ENCODE measurements at regions not wholly inside any gene's neighbourhood (a gene's known extent, or its start where the extent isn't known, plus 50 kb on each side); places are given as distances from the start of the nearest gene placed in this dataset.

DNA sequence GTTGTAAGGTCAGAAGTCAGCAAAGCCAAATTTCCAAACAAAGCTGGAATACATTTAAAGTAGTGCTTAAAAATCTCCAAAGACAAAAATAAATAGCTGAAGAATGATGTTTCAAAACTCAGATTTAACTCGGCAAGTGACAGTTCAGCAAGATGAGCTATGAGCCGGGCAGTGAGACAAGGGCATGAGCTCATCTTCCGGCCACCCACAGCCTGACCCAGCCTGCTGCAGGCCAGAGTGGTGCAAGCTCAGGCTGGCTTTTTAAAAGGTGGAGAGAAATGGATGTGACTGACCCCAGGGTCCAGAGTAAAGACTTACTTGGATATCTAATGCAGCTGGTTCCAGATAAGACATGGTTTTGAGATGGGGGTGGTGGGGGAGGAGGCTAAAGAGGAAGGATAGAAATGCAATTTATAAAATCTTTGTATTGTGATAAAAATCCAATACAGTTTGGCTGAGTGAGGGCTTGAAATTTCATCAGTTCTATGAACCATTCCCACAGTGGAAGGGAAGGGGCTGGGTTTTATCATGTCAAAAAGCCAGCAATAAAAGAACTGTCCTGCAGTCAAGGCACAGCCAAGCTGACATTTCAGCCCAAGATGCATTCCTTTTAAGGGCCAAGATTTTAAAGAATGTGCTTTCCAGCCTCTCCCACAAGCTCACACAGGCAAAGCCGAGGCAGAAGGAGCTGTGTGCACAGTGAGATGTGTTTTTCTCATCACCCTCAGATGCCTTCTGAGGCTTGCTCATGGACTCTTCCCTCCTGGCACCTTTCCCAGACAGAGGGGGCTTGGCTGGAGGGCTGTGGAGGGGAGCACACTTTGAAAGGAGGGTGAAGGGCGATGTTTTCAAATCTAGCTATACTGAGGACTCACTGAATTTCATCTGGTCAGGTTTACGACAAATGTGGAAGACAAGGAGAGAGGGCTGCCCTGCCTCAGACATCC lies 97.9 kb upstream of the KLHL29 start:
- TF ChIP-seq ZNF670 (tag by site-specific recombination; IDR thresholded peaks at IDR 0.05; ENCODE audit: low read depth) = no peak
- TF ChIP-seq, protein P1, sequence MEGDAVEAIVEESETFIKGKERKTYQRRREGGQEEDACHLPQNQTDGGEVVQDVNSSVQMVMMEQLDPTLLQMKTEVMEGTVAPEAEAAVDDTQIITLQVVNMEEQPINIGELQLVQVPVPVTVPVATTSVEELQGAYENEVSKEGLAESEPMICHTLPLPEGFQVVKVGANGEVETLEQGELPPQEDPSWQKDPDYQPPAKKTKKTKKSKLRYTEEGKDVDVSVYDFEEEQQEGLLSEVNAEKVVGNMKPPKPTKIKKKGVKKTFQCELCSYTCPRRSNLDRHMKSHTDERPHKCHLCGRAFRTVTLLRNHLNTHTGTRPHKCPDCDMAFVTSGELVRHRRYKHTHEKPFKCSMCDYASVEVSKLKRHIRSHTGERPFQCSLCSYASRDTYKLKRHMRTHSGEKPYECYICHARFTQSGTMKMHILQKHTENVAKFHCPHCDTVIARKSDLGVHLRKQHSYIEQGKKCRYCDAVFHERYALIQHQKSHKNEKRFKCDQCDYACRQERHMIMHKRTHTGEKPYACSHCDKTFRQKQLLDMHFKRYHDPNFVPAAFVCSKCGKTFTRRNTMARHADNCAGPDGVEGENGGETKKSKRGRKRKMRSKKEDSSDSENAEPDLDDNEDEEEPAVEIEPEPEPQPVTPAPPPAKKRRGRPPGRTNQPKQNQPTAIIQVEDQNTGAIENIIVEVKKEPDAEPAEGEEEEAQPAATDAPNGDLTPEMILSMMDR (tag by site-specific recombination; IDR thresholded peaks at IDR 0.05) = no peak
- no peak for TF ChIP-seq ZNF843 (tag by site-specific recombination; IDR thresholded peaks at IDR 0.05)
- TF ChIP-seq KLF8 (tag by site-specific recombination; IDR thresholded peaks at IDR 0.05) = no peak
- TF ChIP-seq ZFP37 (tag by site-specific recombination; IDR thresholded peaks at IDR 0.05) = no peak
- no peak for TF ChIP-seq ZFP3 (tag by site-specific recombination; IDR thresholded peaks at IDR 0.05; ENCODE audit: low read depth)
- no peak for TF ChIP-seq ZNF610 (tag by site-specific recombination; IDR thresholded peaks at IDR 0.05; ENCODE audit: borderline replicate concordance)
- TF ChIP-seq, protein P2, sequence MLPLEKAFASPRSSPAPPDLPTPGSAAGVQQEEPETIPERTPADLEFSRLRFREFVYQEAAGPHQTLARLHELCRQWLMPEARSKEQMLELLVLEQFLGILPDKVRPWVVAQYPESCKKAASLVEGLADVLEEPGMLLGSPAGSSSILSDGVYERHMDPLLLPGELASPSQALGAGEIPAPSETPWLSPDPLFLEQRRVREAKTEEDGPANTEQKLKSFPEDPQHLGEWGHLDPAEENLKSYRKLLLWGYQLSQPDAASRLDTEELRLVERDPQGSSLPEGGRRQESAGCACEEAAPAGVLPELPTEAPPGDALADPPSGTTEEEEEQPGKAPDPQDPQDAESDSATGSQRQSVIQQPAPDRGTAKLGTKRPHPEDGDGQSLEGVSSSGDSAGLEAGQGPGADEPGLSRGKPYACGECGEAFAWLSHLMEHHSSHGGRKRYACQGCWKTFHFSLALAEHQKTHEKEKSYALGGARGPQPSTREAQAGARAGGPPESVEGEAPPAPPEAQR (tag by site-specific recombination; IDR thresholded peaks at IDR 0.05) = no peak
- no peak for TF ChIP-seq FEZF1 (tag by site-specific recombination; IDR thresholded peaks at IDR 0.05)
- TF ChIP-seq ZNF10 (tag by site-specific recombination; IDR thresholded peaks at IDR 0.05) = no peak
- no peak for TF ChIP-seq ZNF48 (tag by site-specific recombination; IDR thresholded peaks at IDR 0.05)

All from HEK293 (cell line).